ENCODE measurements at regions not wholly inside any gene's neighbourhood (a gene's known extent, or its start where the extent isn't known, plus 50 kb on each side); places are given as distances from the start of the nearest gene placed in this dataset.

GRCh38 chr4:74535512-74535911 is 90.6 kb downstream of the AREG start:
- H3K4me3 Mint-ChIP-seq: no peak overlapping the region
- H3K9me3 Mint-ChIP-seq (ENCODE audit: low read depth): no peaks in the 10 kb centered on the region
- CTCF ChIA-PET: no interaction called here
- no peaks in the 10 kb centered on the region for H3K36me3 Mint-ChIP-seq
- DNase-seq (no peak), ATAC-seq (no peak)
- H3K4me1 Mint-ChIP-seq: no peaks in the 10 kb centered on the region
- peaks cover 17% of the 10 kb centered on the region for H3K27me3 Mint-ChIP-seq
- no peak overlapping the region for H3K27ac Mint-ChIP-seq

GRCh38 chr4:74536557-74536956 is 91.6 kb downstream of the AREG start:
- no peak overlapping the region for H3K27ac Mint-ChIP-seq
- no peak for ATAC-seq
- no peaks in the 10 kb centered on the region for H3K4me1 Mint-ChIP-seq
- no peaks in the 10 kb centered on the region for H3K9me3 Mint-ChIP-seq (ENCODE audit: low read depth)
- no peak overlapping the region for H3K4me3 Mint-ChIP-seq
- no peaks in the 10 kb centered on the region for H3K36me3 Mint-ChIP-seq
- CTCF ChIA-PET: no interaction called here
- H3K27me3 Mint-ChIP-seq: peaks cover 17% of the 10 kb centered on the region
- DNase-seq: no peak

GRCh38 chr4:74537459-74537858 is 92.5 kb downstream of the AREG start:
- H3K36me3 Mint-ChIP-seq: no peaks in the 10 kb centered on the region
- DNase-seq (no peak), ATAC-seq (no peak)
- no peaks in the 10 kb centered on the region for H3K4me1 Mint-ChIP-seq
- no peak overlapping the region for H3K4me3 Mint-ChIP-seq
- peaks cover 14% of the 10 kb centered on the region for H3K27me3 Mint-ChIP-seq
- H3K27ac Mint-ChIP-seq: no peak overlapping the region
- CTCF ChIA-PET: no interaction called here
- no peaks in the 10 kb centered on the region for H3K9me3 Mint-ChIP-seq (ENCODE audit: low read depth)

- no peak for ATAC-seq
- no peaks in the 10 kb centered on the region for H3K36me3 Mint-ChIP-seq
- CTCF ChIA-PET: interaction anchor here (0.6 kb wide), 1 partner anchor 284 kb away, joined by 4 read pairs; no protein-coding TSS in a partner anchor
- H3K27me3 Mint-ChIP-seq: peaks cover 11% of the 10 kb centered on the region
- peaks cover 3% of the 10 kb centered on the region for H3K4me1 Mint-ChIP-seq
- no peaks in the 10 kb centered on the region for H3K9me3 Mint-ChIP-seq (ENCODE audit: low read depth)
- H3K4me3 Mint-ChIP-seq: no peak overlapping the region
- H3K27ac Mint-ChIP-seq: no peak overlapping the region
- DNase-seq: no peak
Observed at GRCh38 chr4:74539044-74539790, 94.3 kb downstream of the AREG start.

- no peaks in the 10 kb centered on the region for H3K36me3 Mint-ChIP-seq
- H3K4me1 Mint-ChIP-seq: peaks cover 3% of the 10 kb centered on the region
- H3K9me3 Mint-ChIP-seq (ENCODE audit: low read depth): no peaks in the 10 kb centered on the region
- CTCF ChIA-PET: interaction anchor here (0.6 to 1.6 kb wide), 2 partner anchors 9 to 285 kb away, joined by 4 read pairs; no protein-coding TSS in a partner anchor
- no peak overlapping the region for H3K4me3 Mint-ChIP-seq
- ATAC-seq (no peak), DNase-seq (no peak)
- H3K27me3 Mint-ChIP-seq: peaks cover 8% of the 10 kb centered on the region
- no peak overlapping the region for H3K27ac Mint-ChIP-seq
Observed at GRCh38 chr4:74540193-74540592, 95.3 kb downstream of the AREG start.

GRCh38 chr4:74541667-74542066 is 96.7 kb downstream of the AREG start:
- CTCF ChIA-PET: interaction anchor here (1.6 kb wide), 2 partner anchors 10 kb away, joined by 4 read pairs; no protein-coding TSS in a partner anchor
- Mint-ChIP-seq H3K27me3 (peaks cover 8% of the 10 kb centered on the region), H3K36me3 (no peaks in the 10 kb centered on the region), H3K4me3 (no peak overlapping the region), H3K9me3 (ENCODE audit: low read depth) (no peaks in the 10 kb centered on the region), H3K4me1 (peaks cover 3% of the 10 kb centered on the region), H3K27ac (no peak overlapping the region)
- DNase-seq (no peak), ATAC-seq (no peak)

GRCh38 chr4:74543231-74543781 is 98.4 kb downstream of the AREG start:
- Mint-ChIP-seq H3K36me3 (no peaks in the 10 kb centered on the region), H3K4me3 (no peak overlapping the region), H3K27me3 (peaks cover 3% of the 10 kb centered on the region), H3K9me3 (ENCODE audit: low read depth) (no peaks in the 10 kb centered on the region), H3K27ac (no peak overlapping the region), H3K4me1 (peaks cover 3% of the 10 kb centered on the region)
- ATAC-seq (no peak), DNase-seq (no peak)
- CTCF ChIA-PET: interaction anchor here (1.6 to 1.7 kb wide), 2 partner anchors 12 to 13 kb away, joined by 4 read pairs; no protein-coding TSS in a partner anchor

GRCh38 chr4:74543983-74544382 is 99.0 kb downstream of the AREG start:
- no peaks in the 10 kb centered on the region for H3K36me3 Mint-ChIP-seq
- H3K4me3 Mint-ChIP-seq: no peak overlapping the region
- H3K27ac Mint-ChIP-seq: no peak overlapping the region
- ATAC-seq (no peak), DNase-seq (no peak)
- CTCF ChIA-PET: interaction anchor here (1.7 kb wide), 1 partner anchor 12 kb away, joined by 4 read pairs; no protein-coding TSS in a partner anchor
- no peaks in the 10 kb centered on the region for H3K9me3 Mint-ChIP-seq (ENCODE audit: low read depth)
- peaks cover 3% of the 10 kb centered on the region for H3K27me3 Mint-ChIP-seq
- H3K4me1 Mint-ChIP-seq: peaks cover 3% of the 10 kb centered on the region

- ATAC-seq (no peak), DNase-seq (no peak)
- peaks cover 3% of the 10 kb centered on the region for H3K27me3 Mint-ChIP-seq
- H3K4me3 Mint-ChIP-seq: no peak overlapping the region
- H3K9me3 Mint-ChIP-seq (ENCODE audit: low read depth): no peaks in the 10 kb centered on the region
- peaks cover 3% of the 10 kb centered on the region for H3K4me1 Mint-ChIP-seq
- H3K36me3 Mint-ChIP-seq: no peaks in the 10 kb centered on the region
- CTCF ChIA-PET: interaction anchor here (0.6 kb wide), 1 partner anchor 757 kb away, joined by 3 read pairs; no protein-coding TSS in a partner anchor
- H3K27ac Mint-ChIP-seq: no peak overlapping the region
Observed at GRCh38 chr4:74544655-74545361, 99.9 kb downstream of the AREG start.

- Mint-ChIP-seq H3K4me3 (no peak overlapping the region), H3K36me3 (no peaks in the 10 kb centered on the region), H3K27ac (no peak overlapping the region), H3K4me1 (peaks cover 3% of the 10 kb centered on the region), H3K9me3 (ENCODE audit: low read depth) (no peaks in the 10 kb centered on the region), H3K27me3 (peaks cover 3% of the 10 kb centered on the region)
- ATAC-seq (no peak), DNase-seq (no peak)
- CTCF ChIA-PET: interaction anchor here (0.6 kb wide), 1 partner anchor 756 kb away, joined by 3 read pairs; no protein-coding TSS in a partner anchor
Observed at GRCh38 chr4:74545448-74545847, 100.5 kb downstream of the AREG start.

- DNase-seq (no peak), ATAC-seq (no peak)
- H3K4me1 Mint-ChIP-seq: peaks cover 3% of the 10 kb centered on the region
- no peak overlapping the region for H3K27ac Mint-ChIP-seq
- peaks cover 3% of the 10 kb centered on the region for H3K27me3 Mint-ChIP-seq
- no peaks in the 10 kb centered on the region for H3K36me3 Mint-ChIP-seq
- CTCF ChIA-PET: no interaction called here
- no peaks in the 10 kb centered on the region for H3K9me3 Mint-ChIP-seq (ENCODE audit: low read depth)
- no peak overlapping the region for H3K4me3 Mint-ChIP-seq
Observed at GRCh38 chr4:74546057-74546456, 101.1 kb downstream of the AREG start.

GRCh38 chr4:74547042-74547441 is 102.1 kb downstream of the AREG start:
- CTCF ChIA-PET: no interaction called here
- ATAC-seq (no peak), DNase-seq (no peak)
- no peaks in the 10 kb centered on the region for H3K9me3 Mint-ChIP-seq (ENCODE audit: low read depth)
- peaks cover 3% of the 10 kb centered on the region for H3K4me1 Mint-ChIP-seq
- no peak overlapping the region for H3K4me3 Mint-ChIP-seq
- H3K27ac Mint-ChIP-seq: no peak overlapping the region
- H3K27me3 Mint-ChIP-seq: peaks cover 3% of the 10 kb centered on the region
- no peaks in the 10 kb centered on the region for H3K36me3 Mint-ChIP-seq

GRCh38 chr4:74548561-74548960 is 103.6 kb downstream of the AREG start:
- no peaks in the 10 kb centered on the region for H3K27me3 Mint-ChIP-seq
- no peak overlapping the region for H3K27ac Mint-ChIP-seq
- CTCF ChIA-PET: no interaction called here
- no peaks in the 10 kb centered on the region for H3K36me3 Mint-ChIP-seq
- DNase-seq: no peak
- H3K4me3 Mint-ChIP-seq: no peak overlapping the region
- H3K4me1 Mint-ChIP-seq: no peaks in the 10 kb centered on the region
- no peaks in the 10 kb centered on the region for H3K9me3 Mint-ChIP-seq (ENCODE audit: low read depth)
- ATAC-seq: no peak

GRCh38 chr4:74549936-74550335 is 105.0 kb downstream of the AREG start:
- CTCF ChIA-PET: no interaction called here
- Mint-ChIP-seq H3K4me3 (no peak overlapping the region), H3K4me1 (no peaks in the 10 kb centered on the region), H3K27me3 (no peaks in the 10 kb centered on the region), H3K27ac (no peak overlapping the region), H3K9me3 (ENCODE audit: low read depth) (no peaks in the 10 kb centered on the region), H3K36me3 (no peaks in the 10 kb centered on the region)
- DNase-seq (no peak), ATAC-seq (no peak)

All from activated CD8-positive, alpha-beta memory T cell treated with anti-CD3 and anti-CD28 coated beads, Interleukin-2, amount 10 ng/mL, durations not matched to agents 7 days and 5 days (primary cell).